GM12878 (cell line): ENCODE measurements at regions not wholly inside any gene's neighbourhood (a gene's known extent, or its start where the extent isn't known, plus 50 kb on each side); places are given as distances from the start of the nearest gene placed in this dataset.

Source experiments
- ATAC-seq: fragments of 200-7000 bp; cut with Tn5 transposase; 3 replicates; pipeline ENCODE4 v1.9.1; 2020; ENCODE audit warnings: mild to moderate bottlenecking, moderate library complexity
- BruUV-seq: library from RNA; stranded (reverse); fragments of 400-500 nt; replicated peaks from 2 replicates; lab custom pipeline; 2021; lab: Mats Ljungman, UMichigan
- CTCF ChIA-PET: fragments of 300-600 bp; sonication (Branson Sonifier 250); formaldehyde crosslinking; extraction: SDS; loops from one replicate; lab custom pipeline; 2021; ENCODE audit warnings: inconsistent platforms; lab: Yijun Ruan, JAX
- POLR2A ChIA-PET: fragments of 350-600 bp; formaldehyde crosslinking; extraction: SDS; loops from one replicate; lab custom pipeline; 2021; ENCODE audit warnings: inconsistent platforms; lab: Charles Lee
- RAD21 ChIA-PET: fragments of 300-600 bp; sonication (Branson Sonifier 250); formaldehyde crosslinking; loops from one replicate; lab custom pipeline; 2023; ENCODE audit warnings: antibody characterized with exemption; ENCODE audit not compliant: unreplicated experiment; lab: Charles Lee
- SMC1A ChIA-PET: fragments of 300-600 bp; sonication (Branson Sonifier 250); formaldehyde crosslinking; loops from one replicate; lab custom pipeline; 2023; ENCODE audit not compliant: unreplicated experiment, uncharacterized antibody; lab: Charles Lee
- DNase-seq: peaks from one replicate; pipeline ENCODE4 v3.0.0-alpha.2; 2011; ENCODE audit warnings: low read depth, low spot score
- FAIRE-seq: peaks from 3 replicates; lab custom pipeline; 2011; peaks lifted over from hg19 to GRCh38; lab: Jason Lieb, UNC
- H2AFZ ChIP-seq: 2 replicates; pipeline ENCODE4 v1.6.0; 2011; ENCODE audit warnings: low read depth, low read length, control low read depth; ENCODE audit not compliant: control insufficient read depth
- H3K27ac ChIP-seq: 2 replicates; pipeline ENCODE4 v1.5.1; 2011; ENCODE audit warnings: control low read depth; ENCODE audit not compliant: control insufficient read depth, insufficient read depth
- H3K27me3 ChIP-seq, 2 experiments: replicated peaks in 1 of 2; 2 replicates each; pipeline versions ENCODE4 v1.6.0 to v1.6.1; 2011; ENCODE audit warnings: low read length in 1 of 2; ENCODE audit not compliant: control insufficient read depth in 2 of 2, insufficient read depth in 2 of 2
- H3K36me3 ChIP-seq, 2 experiments: 2 replicates each; pipeline ENCODE4 v1.5.1; 2011; ENCODE audit warnings: low read length in 1 of 2; ENCODE audit not compliant: control insufficient read depth in 2 of 2, insufficient read depth in 2 of 2
- H3K4me1 ChIP-seq: 2 replicates; pipeline ENCODE4 v1.6.1; 2011; ENCODE audit warnings: mild to moderate bottlenecking, low read length, moderate library complexity, mixed read lengths; ENCODE audit not compliant: control insufficient read depth, insufficient read depth
- H3K4me2 ChIP-seq: 2 replicates; pipeline ENCODE4 v1.6.0; 2011; ENCODE audit warnings: control low read depth; ENCODE audit not compliant: control insufficient read depth, insufficient read depth
- H3K4me3 ChIP-seq: fragments of 200-600 bp; sonication (generic); 2 replicates; pipeline ENCODE4 v1.5.1; 2016
- H3K79me2 ChIP-seq: 2 replicates; pipeline ENCODE4 v1.6.0; 2011; ENCODE audit warnings: low read length; ENCODE audit not compliant: control insufficient read depth, insufficient read depth
- H3K9ac ChIP-seq: 2 replicates; pipeline ENCODE4 v1.8.0; 2011; ENCODE audit warnings: low read length, control low read depth, mixed read lengths; ENCODE audit not compliant: control insufficient read depth, insufficient read depth
- H3K9me3 ChIP-seq: replicated peaks from 3 replicates; pipeline ENCODE4 v1.5.1; 2011; ENCODE audit warnings: mild to moderate bottlenecking, low read length; ENCODE audit not compliant: control insufficient read depth, insufficient read depth
- H4K20me1 ChIP-seq: 2 replicates; pipeline ENCODE4 v1.6.0; 2011; ENCODE audit not compliant: control insufficient read depth, insufficient read depth
- GATAD2B ChIP-seq: fragments of 450-650 bp; conservative IDR thresholded peaks from 2 replicates; pipeline ENCODE4 v1.6.1; 2017; ENCODE audit warnings: low read depth, mild to moderate bottlenecking, moderate library complexity
- PAX5 ChIP-seq: IDR thresholded peaks from 2 replicates; pipeline ENCODE4 v1.6.1; 2011; ENCODE audit warnings: low read depth, low read length, borderline replicate concordance
- SMARCA5 ChIP-seq: fragments of 450-650 bp; IDR thresholded peaks from 2 replicates; pipeline ENCODE4 v1.6.1; 2017; ENCODE audit warnings: mild to moderate bottlenecking
- TCF3 ChIP-seq: IDR thresholded peaks from 2 replicates; pipeline ENCODE4 v1.6.1; 2012; ENCODE audit warnings: low read depth, mild to moderate bottlenecking, low read length, borderline replicate concordance; ENCODE audit not compliant: insufficient read depth
- WGBS: methylation state at CpG from one replicate; pipeline ENCODE4 v1.1.6; 2016; ENCODE audit warnings: low lambda C conversion rate; ENCODE audit not compliant: insufficient replicate concordance, insufficient coverage; ENCODE audit errors: missing lambda C conversion rate; 5-methylcytosine and 5-hydroxymethylcytosine counted together
- in situ Hi-C: fragments of 300-500 bp; cut with MboI; formaldehyde crosslinking; loops from 9 replicates; pipeline ENCODE4 v1.14.3; 2018; ENCODE audit warnings: mixed read lengths
- intact Hi-C: fragments of 100-400 bp; cut with micrococcal nuclease; formaldehyde crosslinking; loops from one replicate; pipeline ENCODE4 v1.14.2; 2022; ENCODE audit not compliant: unreplicated experiment
- TF ChIP-seq, protein P1 (sequence below): IDR thresholded peaks from 2 replicates; pipeline ENCODE4 v1.6.1; 2012; ENCODE audit warnings: low read length, inconsistent platforms
- TF ChIP-seq, protein P2 (sequence below): fragments of 450-650 bp; formaldehyde crosslinking; IDR thresholded peaks from 2 replicates; pipeline ENCODE4 v1.4.0; 2022; ENCODE audit warnings: mild to moderate bottlenecking, moderate library complexity
- TF ChIP-seq, protein P3 (sequence below): fragments of 150-350 bp; IDR thresholded peaks from 2 replicates; pipeline ENCODE4 v1.6.1; 2014; ENCODE audit warnings: mild to moderate bottlenecking, low read depth, low read length
- TF ChIP-seq, protein P4 (sequence below): fragments of 450-650 bp; IDR thresholded peaks from 2 replicates; pipeline ENCODE4 v1.6.1; 2017; ENCODE audit warnings: mild to moderate bottlenecking, low read depth, inconsistent platforms; ENCODE audit not compliant: poor library complexity, severe bottlenecking
- TF ChIP-seq, protein P5 (sequence below): IDR thresholded peaks from 2 replicates; pipeline ENCODE4 v1.6.1; 2012; ENCODE audit warnings: improper control_type of control experiment, low read depth, low read length; ENCODE audit not compliant: insufficient replicate concordance

DNA sequence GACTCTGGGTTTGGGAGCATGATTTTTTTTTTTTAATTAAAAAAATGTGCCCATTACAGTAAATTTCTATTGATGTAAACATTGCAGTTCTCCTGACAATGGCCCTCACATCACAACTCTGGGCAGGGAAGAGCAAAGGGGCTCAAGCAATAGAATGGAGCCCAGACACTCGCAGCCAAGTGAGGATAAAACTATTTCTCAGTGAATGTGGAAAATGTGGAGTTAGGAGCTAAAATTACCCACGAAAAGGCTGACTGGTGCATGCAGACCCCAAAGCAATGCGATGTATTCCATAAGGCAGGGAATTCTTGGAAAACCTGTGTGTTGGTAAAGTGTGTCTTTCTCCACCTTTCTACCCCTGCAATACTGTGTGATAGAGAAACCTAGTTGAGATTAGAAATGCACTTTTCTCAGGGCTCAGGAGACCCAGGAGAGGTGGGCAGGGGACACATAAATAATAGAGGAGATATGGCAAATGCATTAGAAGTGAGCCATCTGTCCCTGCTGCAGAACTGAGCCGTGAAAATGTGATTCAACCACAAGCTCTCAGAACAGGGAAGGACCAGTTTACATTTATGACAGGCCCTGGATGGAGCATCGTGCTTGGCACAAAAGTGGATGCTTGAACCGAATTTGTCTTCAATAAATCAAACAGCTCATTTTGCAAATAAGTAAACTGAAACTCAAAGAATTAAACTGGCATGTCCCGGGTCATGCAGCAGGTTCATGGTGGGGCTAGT, 100.1 kb downstream of the MYCN start:
- ChIA-PET POLR2A (no interaction called here), RAD21 (no interaction called here), CTCF (no interaction called here), SMC1A (no interaction called here)
- no peaks in the 10 kb centered on the region for H3K9me3 ChIP-seq
- no peak overlapping the region for H3K27ac ChIP-seq
- H3K36me3 ChIP-seq, result no peaks in the 10 kb centered on the region
- H3K4me1 ChIP-seq, result no peaks in the 10 kb centered on the region
- in situ Hi-C loops, result no loop called here
- no peak for ATAC-seq
- H4K20me1 ChIP-seq, result no peaks in the 10 kb centered on the region
- no peak for FAIRE-seq
- no peak overlapping the region for H3K4me3 ChIP-seq
- no peaks in the 10 kb centered on the region; a peak in 1 of 4 replicates for H3K27me3 ChIP-seq
- no TSS peak for BruUV-seq
- no peak for DNase-seq
- H3K4me2 ChIP-seq, result no peak overlapping the region
- no peaks in the 10 kb centered on the region for H3K79me2 ChIP-seq
- intact Hi-C loops, result no loop called here
- 17% methylated on average over 7 of the region's 7 CpGs for WGBS
- H2AFZ ChIP-seq, result no peak overlapping the region
- no peak overlapping the region for H3K9ac ChIP-seq
- TF ChIP-seq SMARCA5 (no peak), TCF3 (no peak), GATAD2B (no peak), PAX5 (no peak)
- TF ChIP-seq, protein P1, sequence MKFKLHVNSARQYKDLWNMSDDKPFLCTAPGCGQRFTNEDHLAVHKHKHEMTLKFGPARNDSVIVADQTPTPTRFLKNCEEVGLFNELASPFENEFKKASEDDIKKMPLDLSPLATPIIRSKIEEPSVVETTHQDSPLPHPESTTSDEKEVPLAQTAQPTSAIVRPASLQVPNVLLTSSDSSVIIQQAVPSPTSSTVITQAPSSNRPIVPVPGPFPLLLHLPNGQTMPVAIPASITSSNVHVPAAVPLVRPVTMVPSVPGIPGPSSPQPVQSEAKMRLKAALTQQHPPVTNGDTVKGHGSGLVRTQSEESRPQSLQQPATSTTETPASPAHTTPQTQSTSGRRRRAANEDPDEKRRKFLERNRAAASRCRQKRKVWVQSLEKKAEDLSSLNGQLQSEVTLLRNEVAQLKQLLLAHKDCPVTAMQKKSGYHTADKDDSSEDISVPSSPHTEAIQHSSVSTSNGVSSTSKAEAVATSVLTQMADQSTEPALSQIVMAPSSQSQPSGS, result no peak
- TF ChIP-seq, protein P2, sequence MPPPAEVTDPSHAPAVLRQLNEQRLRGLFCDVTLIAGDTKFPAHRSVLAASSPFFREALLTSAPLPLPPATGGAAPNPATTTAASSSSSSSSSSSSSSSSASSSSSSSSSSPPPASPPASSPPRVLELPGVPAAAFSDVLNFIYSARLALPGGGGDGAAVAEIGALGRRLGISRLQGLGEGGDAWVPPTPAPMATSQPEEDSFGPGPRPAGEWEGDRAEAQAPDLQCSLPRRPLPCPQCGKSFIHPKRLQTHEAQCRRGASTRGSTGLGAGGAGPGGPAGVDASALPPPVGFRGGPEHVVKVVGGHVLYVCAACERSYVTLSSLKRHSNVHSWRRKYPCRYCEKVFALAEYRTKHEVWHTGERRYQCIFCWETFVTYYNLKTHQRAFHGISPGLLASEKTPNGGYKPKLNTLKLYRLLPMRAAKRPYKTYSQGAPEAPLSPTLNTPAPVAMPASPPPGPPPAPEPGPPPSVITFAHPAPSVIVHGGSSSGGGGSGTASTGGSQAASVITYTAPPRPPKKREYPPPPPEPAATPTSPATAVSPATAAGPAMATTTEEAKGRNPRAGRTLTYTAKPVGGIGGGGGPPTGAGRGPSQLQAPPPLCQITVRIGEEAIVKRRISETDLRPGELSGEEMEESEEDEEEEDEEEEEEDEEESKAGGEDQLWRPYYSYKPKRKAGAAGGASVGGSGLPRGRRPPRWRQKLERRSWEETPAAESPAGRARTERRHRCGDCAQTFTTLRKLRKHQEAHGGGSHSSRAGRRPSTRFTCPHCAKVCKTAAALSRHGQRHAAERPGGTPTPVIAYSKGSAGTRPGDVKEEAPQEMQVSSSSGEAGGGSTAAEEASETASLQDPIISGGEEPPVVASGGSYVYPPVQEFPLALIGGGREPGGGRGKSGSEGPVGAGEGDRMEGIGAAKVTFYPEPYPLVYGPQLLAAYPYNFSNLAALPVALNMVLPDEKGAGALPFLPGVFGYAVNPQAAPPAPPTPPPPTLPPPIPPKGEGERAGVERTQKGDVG (CRISPR knock-in tag), result no peak
- TF ChIP-seq, protein P3, sequence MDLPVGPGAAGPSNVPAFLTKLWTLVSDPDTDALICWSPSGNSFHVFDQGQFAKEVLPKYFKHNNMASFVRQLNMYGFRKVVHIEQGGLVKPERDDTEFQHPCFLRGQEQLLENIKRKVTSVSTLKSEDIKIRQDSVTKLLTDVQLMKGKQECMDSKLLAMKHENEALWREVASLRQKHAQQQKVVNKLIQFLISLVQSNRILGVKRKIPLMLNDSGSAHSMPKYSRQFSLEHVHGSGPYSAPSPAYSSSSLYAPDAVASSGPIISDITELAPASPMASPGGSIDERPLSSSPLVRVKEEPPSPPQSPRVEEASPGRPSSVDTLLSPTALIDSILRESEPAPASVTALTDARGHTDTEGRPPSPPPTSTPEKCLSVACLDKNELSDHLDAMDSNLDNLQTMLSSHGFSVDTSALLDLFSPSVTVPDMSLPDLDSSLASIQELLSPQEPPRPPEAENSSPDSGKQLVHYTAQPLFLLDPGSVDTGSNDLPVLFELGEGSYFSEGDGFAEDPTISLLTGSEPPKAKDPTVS, result no peak
- TF ChIP-seq, protein P4, sequence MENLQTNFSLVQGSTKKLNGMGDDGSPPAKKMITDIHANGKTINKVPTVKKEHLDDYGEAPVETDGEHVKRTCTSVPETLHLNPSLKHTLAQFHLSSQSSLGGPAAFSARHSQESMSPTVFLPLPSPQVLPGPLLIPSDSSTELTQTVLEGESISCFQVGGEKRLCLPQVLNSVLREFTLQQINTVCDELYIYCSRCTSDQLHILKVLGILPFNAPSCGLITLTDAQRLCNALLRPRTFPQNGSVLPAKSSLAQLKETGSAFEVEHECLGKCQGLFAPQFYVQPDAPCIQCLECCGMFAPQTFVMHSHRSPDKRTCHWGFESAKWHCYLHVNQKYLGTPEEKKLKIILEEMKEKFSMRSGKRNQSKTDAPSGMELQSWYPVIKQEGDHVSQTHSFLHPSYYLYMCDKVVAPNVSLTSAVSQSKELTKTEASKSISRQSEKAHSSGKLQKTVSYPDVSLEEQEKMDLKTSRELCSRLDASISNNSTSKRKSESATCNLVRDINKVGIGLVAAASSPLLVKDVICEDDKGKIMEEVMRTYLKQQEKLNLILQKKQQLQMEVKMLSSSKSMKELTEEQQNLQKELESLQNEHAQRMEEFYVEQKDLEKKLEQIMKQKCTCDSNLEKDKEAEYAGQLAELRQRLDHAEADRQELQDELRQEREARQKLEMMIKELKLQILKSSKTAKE, result no peak
- TF ChIP-seq, protein P5, sequence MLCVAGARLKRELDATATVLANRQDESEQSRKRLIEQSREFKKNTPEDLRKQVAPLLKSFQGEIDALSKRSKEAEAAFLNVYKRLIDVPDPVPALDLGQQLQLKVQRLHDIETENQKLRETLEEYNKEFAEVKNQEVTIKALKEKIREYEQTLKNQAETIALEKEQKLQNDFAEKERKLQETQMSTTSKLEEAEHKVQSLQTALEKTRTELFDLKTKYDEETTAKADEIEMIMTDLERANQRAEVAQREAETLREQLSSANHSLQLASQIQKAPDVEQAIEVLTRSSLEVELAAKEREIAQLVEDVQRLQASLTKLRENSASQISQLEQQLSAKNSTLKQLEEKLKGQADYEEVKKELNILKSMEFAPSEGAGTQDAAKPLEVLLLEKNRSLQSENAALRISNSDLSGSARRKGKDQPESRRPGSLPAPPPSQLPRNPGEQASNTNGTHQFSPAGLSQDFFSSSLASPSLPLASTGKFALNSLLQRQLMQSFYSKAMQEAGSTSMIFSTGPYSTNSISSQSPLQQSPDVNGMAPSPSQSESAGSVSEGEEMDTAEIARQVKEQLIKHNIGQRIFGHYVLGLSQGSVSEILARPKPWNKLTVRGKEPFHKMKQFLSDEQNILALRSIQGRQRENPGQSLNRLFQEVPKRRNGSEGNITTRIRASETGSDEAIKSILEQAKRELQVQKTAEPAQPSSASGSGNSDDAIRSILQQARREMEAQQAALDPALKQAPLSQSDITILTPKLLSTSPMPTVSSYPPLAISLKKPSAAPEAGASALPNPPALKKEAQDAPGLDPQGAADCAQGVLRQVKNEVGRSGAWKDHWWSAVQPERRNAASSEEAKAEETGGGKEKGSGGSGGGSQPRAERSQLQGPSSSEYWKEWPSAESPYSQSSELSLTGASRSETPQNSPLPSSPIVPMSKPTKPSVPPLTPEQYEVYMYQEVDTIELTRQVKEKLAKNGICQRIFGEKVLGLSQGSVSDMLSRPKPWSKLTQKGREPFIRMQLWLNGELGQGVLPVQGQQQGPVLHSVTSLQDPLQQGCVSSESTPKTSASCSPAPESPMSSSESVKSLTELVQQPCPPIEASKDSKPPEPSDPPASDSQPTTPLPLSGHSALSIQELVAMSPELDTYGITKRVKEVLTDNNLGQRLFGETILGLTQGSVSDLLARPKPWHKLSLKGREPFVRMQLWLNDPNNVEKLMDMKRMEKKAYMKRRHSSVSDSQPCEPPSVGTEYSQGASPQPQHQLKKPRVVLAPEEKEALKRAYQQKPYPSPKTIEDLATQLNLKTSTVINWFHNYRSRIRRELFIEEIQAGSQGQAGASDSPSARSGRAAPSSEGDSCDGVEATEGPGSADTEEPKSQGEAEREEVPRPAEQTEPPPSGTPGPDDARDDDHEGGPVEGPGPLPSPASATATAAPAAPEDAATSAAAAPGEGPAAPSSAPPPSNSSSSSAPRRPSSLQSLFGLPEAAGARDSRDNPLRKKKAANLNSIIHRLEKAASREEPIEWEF, result no peak
